NCI-H82 treated with DMSO at 0.1 percent for 48 hours (cell line): ENCODE measurements at regions not wholly inside any gene's neighbourhood (a gene's known extent, or its start where the extent isn't known, plus 50 kb on each side); places are given as distances from the start of the nearest gene placed in this dataset.

ENCODE experiments used
- DNase-seq: peaks from one replicate; lab custom pipeline; 2025; ENCODE audit not compliant: unreplicated experiment; lab: John Stamatoyannopoulos, UW

DNA sequence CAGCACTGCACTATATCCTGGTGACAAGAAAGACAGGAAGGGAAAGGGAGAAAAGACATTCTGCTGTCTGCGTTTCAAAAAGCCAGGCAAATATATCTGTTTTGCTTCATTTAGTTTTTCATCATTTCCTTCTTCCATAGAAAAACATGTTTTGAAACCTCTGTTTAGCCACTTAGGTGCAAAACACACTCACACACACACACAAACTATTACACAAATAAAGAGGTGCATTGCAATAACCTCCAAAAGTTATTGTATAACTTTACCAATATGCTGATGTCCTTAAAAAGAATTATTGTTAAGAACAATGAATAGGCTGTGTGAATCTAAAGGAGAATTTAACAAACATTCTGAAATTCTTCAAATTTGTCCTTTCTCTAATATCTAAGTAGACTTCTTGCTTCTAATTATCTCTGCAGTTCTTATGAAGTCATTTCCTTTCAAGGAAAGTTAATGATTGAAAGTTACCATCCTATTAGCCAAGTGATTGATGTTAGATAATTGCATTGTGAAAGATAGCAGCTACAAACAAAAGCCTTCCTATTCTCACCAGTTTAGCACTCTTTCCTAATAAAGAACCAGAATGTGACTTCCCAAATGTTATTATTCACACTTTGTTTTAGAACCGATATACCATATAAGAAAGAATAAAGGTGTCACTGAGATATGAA lies 516.7 kb downstream of the KCNJ3 start:
- no peak for DNase-seq

- DNase-seq, result no peak
These were observed 511.4 kb downstream of the KCNJ3 start for GRCh38 chr2:155209696-155210450.

- DNase-seq, result no peak
These were observed 504.7 kb downstream of the KCNJ3 start for GRCh38 chr2:155203178-155203577.

- no peak for DNase-seq
These were observed 502.3 kb downstream of the KCNJ3 start for GRCh38 chr2:155200753-155201152.

DNA sequence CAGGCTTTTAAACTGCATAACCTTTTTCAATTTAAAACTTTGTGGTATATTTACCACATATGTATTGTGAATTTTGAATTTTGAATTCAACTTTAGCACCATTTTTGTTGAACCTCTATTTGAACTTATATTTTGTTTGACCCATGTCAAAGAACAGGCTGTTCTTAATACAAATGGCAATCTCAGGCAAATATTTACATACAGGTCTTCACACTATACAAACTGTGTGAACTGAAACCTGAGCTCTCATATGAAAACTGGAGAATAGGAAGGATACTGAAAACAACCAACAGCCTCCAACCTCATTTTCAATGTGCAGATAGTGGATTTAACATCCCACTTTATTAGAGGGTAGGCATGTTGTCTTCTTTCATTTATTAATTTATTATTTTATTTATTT lies 491.8 kb downstream of the KCNJ3 start:
- no peak for DNase-seq

DNA sequence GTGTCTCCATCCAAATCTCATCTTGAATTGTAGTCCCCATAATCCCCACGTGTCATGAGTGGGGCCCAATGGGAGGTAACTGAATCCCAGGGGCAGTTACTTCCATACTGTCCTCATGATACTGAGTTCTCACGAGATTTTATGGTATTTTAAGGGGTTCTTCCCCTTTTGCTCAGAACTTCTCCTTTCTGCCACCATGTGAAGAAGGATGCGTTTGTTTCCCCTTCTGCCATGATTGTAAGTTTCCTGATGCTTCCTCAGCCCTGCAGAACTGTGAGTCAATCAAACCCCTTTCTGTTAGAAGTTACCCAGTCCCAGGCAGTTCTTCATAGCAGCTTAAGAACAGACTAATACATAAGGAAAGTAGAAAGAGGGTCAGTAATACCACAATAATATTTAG lies 480.4 kb downstream of the KCNJ3 start:
- no peak for DNase-seq

GRCh38 chr2:155176345-155176744 lies 477.9 kb downstream of the KCNJ3 start:
- no peak for DNase-seq

DNA sequence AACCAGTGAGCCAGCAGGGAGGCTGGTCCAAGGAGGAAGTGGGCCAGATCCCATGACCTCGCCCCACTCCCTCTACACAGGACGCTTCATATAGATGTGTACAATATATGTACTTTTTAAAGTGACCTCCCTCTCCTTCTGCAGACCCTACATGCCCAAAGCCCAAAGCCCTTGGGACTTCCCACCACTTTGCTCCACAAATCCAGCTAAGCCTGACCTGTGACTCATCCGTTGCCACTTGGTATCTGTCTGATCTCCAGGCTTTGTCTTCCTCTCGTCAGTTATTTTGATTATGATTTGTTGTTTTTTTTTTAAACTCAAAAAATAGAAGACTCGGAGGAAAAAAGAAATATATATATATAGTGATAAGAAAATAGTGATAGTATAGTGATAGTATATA lies 470.8 kb downstream of the KCNJ3 start:
- DNase-seq, result no peak

DNA sequence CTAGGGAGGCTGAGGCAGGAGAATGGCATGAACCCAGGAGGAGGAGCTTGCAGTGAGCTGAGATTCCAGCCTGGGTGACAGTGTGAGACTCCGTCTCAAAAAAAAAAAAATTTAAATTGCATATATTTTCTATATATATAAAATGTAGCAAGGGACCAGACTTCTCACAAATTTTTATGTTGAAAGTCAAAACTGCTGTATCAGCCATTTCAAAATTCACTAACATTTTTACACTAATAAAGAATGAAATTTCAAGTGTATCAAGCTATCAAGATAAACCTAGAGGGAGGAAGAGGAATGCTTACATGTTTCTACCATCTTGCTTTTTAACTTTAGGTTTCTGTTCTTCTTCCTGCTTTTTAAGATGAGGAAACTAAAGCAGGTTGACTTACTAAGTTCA lies 464.0 kb downstream of the KCNJ3 start:
- no peak for DNase-seq

GRCh38 chr2:155161314-155161713 lies 462.8 kb downstream of the KCNJ3 start:
- DNase-seq, result no peak

DNA sequence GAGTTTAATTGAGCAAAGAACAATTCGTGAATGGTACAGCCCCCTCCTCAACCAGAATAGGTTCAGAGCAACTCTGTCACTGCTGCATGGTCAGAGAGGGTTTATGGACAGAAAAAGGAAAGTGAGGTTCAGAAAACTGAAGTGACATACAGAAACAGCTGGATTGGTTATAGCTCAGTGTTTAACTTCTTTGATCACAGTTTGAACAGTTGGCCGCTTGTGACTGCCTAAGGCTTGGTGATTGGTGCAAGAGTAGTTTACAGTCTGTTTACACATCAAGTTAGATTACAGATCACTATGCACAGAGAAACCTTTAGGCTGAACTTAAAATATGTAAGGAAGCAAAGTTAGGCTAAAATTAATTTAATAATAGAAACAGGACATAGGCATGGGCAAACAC lies 459.2 kb downstream of the KCNJ3 start:
- DNase-seq, result no peak

GRCh38 chr2:155157065-155157464 lies 458.6 kb downstream of the KCNJ3 start:
- no peak for DNase-seq

DNA sequence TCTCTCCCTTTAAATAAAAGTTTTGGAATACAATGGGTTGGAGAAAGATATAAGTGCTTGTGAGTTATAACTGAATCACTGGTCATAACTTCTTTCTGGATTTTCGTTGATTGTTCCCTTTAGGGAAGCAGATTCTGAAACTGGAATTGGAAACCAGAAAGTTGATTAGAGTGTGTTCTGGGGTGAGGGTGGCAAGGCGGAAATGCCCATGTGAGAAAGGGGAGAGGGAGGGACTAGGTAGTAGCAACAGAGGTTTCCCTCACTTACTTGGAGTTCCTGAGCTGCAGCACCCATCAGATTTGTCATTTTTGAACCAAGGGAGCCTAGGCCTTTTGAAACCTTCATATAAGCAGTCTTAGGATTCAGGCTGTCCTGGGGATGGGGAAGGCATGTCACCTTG lies 453.4 kb downstream of the KCNJ3 start:
- no peak for DNase-seq

DNA sequence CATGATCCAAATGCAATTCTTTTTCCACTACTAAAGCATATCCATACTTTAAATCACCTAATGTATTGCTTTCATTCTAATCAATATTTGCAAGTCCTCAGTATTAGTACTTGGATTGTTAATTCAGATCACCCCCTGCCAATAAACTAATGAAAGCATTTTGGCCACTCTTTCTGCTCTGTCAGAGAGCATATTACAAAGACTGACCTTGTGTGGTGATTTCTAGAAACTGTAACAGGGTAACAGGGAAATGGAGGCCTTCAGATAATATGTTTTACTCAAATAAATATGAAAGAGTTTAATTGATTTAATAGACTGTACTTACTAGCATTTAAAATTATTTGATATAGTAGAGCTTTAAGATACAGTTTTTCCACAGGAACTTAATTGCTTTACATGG lies 453.0 kb downstream of the KCNJ3 start:
- no peak for DNase-seq

- DNase-seq, result no peak
These were observed 447.3 kb downstream of the KCNJ3 start for GRCh38 chr2:155145758-155146229.

DNA sequence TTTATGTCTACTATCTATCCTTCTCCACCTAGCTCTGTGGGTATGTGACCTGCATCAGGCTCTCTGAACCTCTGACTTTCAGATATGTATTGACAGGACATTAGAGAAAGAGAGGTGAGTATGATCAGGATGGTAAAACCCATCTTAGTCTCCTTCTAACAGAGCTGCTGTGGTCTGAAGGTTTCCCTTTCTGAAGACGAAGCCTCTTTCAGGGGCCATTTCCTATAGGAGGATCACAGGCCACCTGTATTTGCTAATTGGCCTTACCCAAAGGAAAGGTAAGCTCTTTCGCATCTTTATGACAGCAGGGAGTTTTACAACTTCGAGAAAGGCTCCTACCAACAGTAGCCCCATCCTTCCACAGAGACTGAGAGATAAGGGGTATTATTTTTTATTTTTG lies 442.9 kb downstream of the KCNJ3 start:
- no peak for DNase-seq

- no peak for DNase-seq
These were observed 427.2 kb downstream of the KCNJ3 start for GRCh38 chr2:155125585-155126230.

GRCh38 chr2:155115846-155116245 lies 417.4 kb downstream of the KCNJ3 start:
- no peak for DNase-seq

- no peak for DNase-seq
These were observed 412.6 kb downstream of the KCNJ3 start for GRCh38 chr2:155111070-155111469.

DNA sequence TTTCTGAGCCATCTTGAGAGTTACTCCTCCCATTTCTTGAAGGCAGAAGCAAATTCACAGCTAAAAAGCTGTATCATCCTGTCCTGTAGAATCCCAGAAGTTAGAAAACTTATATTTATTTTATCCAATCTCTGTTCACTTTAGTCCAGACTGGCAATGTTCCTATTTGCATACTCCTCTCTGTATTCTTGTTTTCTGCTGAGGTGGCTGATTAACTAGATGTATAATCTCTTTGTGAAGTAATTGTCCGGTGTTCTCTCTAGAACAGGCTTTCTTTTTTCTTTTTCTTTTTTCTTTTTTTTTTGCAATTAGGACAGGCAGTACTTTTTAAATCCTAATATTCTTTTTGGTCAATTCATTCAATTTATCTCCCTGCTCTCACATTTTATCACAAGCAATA lies 411.0 kb downstream of the KCNJ3 start:
- DNase-seq, result no peak

- no peak for DNase-seq
These were observed 401.8 kb downstream of the KCNJ3 start for GRCh38 chr2:155100261-155100660.

DNA sequence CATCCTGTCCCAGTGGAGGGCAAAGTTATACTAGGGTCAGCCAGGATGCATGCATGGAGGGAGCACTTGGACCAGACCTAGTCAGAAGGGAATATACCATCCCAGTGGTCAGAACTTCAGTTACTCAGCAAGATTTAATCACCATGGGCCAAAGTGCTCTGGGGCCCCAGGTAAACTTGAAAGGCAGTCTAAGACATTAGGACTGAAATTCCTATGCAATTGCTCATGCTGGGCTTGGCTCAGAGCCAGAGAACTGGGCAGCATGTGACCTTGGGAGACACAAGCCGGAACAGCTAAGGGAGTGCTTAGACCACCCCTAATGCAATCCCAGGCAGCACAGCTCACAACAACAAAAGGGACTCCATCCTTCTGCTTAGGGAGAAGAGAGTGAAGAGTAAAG lies 401.3 kb downstream of the KCNJ3 start:
- no peak for DNase-seq
